ENCODE measurements at regions not wholly inside any gene's neighbourhood (a gene's known extent, or its start where the extent isn't known, plus 50 kb on each side); places are given as distances from the start of the nearest gene placed in this dataset.
A peak's percentile ranks its signal among the peaks of the same experiment; 100 is the strongest.

GRCh38 chr11:97111559-97111958, 721.7 kb downstream of the JRKL start:
- H3K9ac ChIP-seq: no peak overlapping the region
- ChIA-PET CTCF (no interaction called here), POLR2A (no interaction called here)
- H3K9me2 ChIP-seq: no peaks in the 10 kb centered on the region
- whole genome bisulfite sequencing (ENCODE audit: low lambda C conversion rate): 49% methylated on average over 11 of the region's 11 CpGs
- H3K4me3 ChIP-seq (ENCODE audit: low read depth in 2 of 2, low read length in 1 of 2): no peak overlapping the region
- TF ChIP-seq, protein P1, sequence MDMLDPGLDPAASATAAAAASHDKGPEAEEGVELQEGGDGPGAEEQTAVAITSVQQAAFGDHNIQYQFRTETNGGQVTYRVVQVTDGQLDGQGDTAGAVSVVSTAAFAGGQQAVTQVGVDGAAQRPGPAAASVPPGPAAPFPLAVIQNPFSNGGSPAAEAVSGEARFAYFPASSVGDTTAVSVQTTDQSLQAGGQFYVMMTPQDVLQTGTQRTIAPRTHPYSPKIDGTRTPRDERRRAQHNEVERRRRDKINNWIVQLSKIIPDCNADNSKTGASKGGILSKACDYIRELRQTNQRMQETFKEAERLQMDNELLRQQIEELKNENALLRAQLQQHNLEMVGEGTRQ (IDR thresholded peaks at IDR 0.05; ENCODE audit: borderline replicate concordance, low read depth, low read length): no peak
- TF ChIP-seq CHD2 (IDR thresholded peaks at IDR 0.05; ENCODE audit: low read length, partially characterized antibody) (no peak), NRF1 (IDR thresholded peaks at IDR 0.05; ENCODE audit: low read depth, low read length) (no peak), ELF1 (IDR thresholded peaks at IDR 0.05) (no peak)
- no peaks in the 10 kb centered on the region for H4K20me1 ChIP-seq (ENCODE audit: insufficient read depth)
- DNase-seq: no peak
- no peak overlapping the region for H3K4me2 ChIP-seq
- H3K27me3 ChIP-seq (ENCODE audit: insufficient read depth): no peaks in the 10 kb centered on the region
- H3K79me2 ChIP-seq (ENCODE audit: insufficient read depth): no peaks in the 10 kb centered on the region
- no peaks in the 10 kb centered on the region for H3F3A ChIP-seq (replicated peaks; ENCODE audit: insufficient read depth)
- no peaks in the 10 kb centered on the region for H3K36me3 ChIP-seq (replicated peaks in 1 of 2; ENCODE audit: control insufficient read depth in 1 of 2, insufficient read depth in 2 of 2, low read length in 1 of 2)
- no peaks in the 10 kb centered on the region for H3K4me1 ChIP-seq (ENCODE audit: control insufficient read depth in 1 of 2, insufficient read depth in 2 of 2, low read depth in 1 of 2, low read length in 1 of 2)
- no peaks in the 10 kb centered on the region for H3K9me3 ChIP-seq
- no peak overlapping the region for H2AFZ ChIP-seq (ENCODE audit: low read depth)
- H3K27ac ChIP-seq (ENCODE audit: low read depth in 2 of 2, low read length in 1 of 2): no peak overlapping the region

GRCh38 chr11:97118614-97119200, 728.9 kb downstream of the JRKL start:
- H3F3A ChIP-seq (replicated peaks; ENCODE audit: insufficient read depth): no peaks in the 10 kb centered on the region
- TF ChIP-seq EP300 (IDR thresholded peaks at IDR 0.05; ENCODE audit: borderline replicate concordance in 1 of 2, low read depth in 1 of 2, low read length in 1 of 2) (peak in 1 of 2 experiments; percentile 50; a peak in 1 of 4 replicates), IRF3 (IDR thresholded peaks at IDR 0.05; ENCODE audit: low read depth, low read length) (no peak), GATA2 (CRISPR knock-in tag; IDR thresholded peaks at IDR 0.05) (peak; percentile 45; the same call in 1 of the 2 replicates)
- H3K4me3 ChIP-seq (ENCODE audit: low read depth in 2 of 2, low read length in 1 of 2): no peak overlapping the region
- 2% methylated on average over 2 of the region's 2 CpGs for WGBS (ENCODE audit: low lambda C conversion rate)
- no peak overlapping the region for H3K9ac ChIP-seq
- ChIA-PET CTCF (interaction anchor here (1.9 kb wide), 1 partner anchor 22 kb away, joined by 8 read pairs; no protein-coding TSS in a partner anchor), POLR2A (no interaction called here)
- no peaks in the 10 kb centered on the region for H3K9me2 ChIP-seq
- no peak overlapping the region for H2AFZ ChIP-seq (ENCODE audit: low read depth)
- no peaks in the 10 kb centered on the region for H3K9me3 ChIP-seq
- no peak overlapping the region for H3K27ac ChIP-seq (ENCODE audit: low read depth in 2 of 2, low read length in 1 of 2)
- no peaks in the 10 kb centered on the region for H3K36me3 ChIP-seq (replicated peaks in 1 of 2; ENCODE audit: control insufficient read depth in 1 of 2, insufficient read depth in 2 of 2, low read length in 1 of 2)
- H3K27me3 ChIP-seq (ENCODE audit: insufficient read depth): no peaks in the 10 kb centered on the region
- no peak overlapping the region for H3K4me2 ChIP-seq
- H4K20me1 ChIP-seq (ENCODE audit: insufficient read depth): no peaks in the 10 kb centered on the region
- H3K4me1 ChIP-seq (ENCODE audit: control insufficient read depth in 1 of 2, insufficient read depth in 2 of 2, low read depth in 1 of 2, low read length in 1 of 2): no peaks in the 10 kb centered on the region
- H3K79me2 ChIP-seq (ENCODE audit: insufficient read depth): no peaks in the 10 kb centered on the region
- DNase-seq: peak; percentile 11

- 9% methylated on average over 2 of the region's 2 CpGs for WGBS (ENCODE audit: low lambda C conversion rate)
- Histone ChIP-seq H2AFZ (ENCODE audit: low read depth) (no peak overlapping the region), H3K36me3 (replicated peaks in 1 of 2; ENCODE audit: control insufficient read depth in 1 of 2, insufficient read depth in 2 of 2, low read length in 1 of 2) (no peaks in the 10 kb centered on the region), H3F3A (replicated peaks; ENCODE audit: insufficient read depth) (no peaks in the 10 kb centered on the region), H4K20me1 (ENCODE audit: insufficient read depth) (no peaks in the 10 kb centered on the region), H3K9me3 (no peaks in the 10 kb centered on the region), H3K27ac (ENCODE audit: low read depth in 2 of 2, low read length in 1 of 2) (no peak overlapping the region), H3K4me3 (ENCODE audit: low read depth in 2 of 2, low read length in 1 of 2) (no peak overlapping the region), H3K9ac (no peak overlapping the region), H3K4me1 (ENCODE audit: control insufficient read depth in 1 of 2, insufficient read depth in 2 of 2, low read depth in 1 of 2, low read length in 1 of 2) (no peaks in the 10 kb centered on the region), H3K27me3 (ENCODE audit: insufficient read depth) (no peaks in the 10 kb centered on the region), H3K4me2 (no peak overlapping the region), H3K79me2 (ENCODE audit: insufficient read depth) (no peaks in the 10 kb centered on the region), H3K9me2 (no peaks in the 10 kb centered on the region)
- CTCF ChIA-PET: interaction anchor here (2.9 kb wide), 1 partner anchor 659 kb away, joined by 16 read pairs; no protein-coding TSS in a partner anchor
- DNase-seq: no peak
- POLR2A ChIA-PET: no interaction called here
- TF ChIP-seq, protein P2, sequence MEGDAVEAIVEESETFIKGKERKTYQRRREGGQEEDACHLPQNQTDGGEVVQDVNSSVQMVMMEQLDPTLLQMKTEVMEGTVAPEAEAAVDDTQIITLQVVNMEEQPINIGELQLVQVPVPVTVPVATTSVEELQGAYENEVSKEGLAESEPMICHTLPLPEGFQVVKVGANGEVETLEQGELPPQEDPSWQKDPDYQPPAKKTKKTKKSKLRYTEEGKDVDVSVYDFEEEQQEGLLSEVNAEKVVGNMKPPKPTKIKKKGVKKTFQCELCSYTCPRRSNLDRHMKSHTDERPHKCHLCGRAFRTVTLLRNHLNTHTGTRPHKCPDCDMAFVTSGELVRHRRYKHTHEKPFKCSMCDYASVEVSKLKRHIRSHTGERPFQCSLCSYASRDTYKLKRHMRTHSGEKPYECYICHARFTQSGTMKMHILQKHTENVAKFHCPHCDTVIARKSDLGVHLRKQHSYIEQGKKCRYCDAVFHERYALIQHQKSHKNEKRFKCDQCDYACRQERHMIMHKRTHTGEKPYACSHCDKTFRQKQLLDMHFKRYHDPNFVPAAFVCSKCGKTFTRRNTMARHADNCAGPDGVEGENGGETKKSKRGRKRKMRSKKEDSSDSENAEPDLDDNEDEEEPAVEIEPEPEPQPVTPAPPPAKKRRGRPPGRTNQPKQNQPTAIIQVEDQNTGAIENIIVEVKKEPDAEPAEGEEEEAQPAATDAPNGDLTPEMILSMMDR (IDR thresholded peaks at IDR 0.05): no peak
- TF ChIP-seq RXRA (IDR thresholded peaks at IDR 0.05; ENCODE audit: borderline replicate concordance, low read depth): no peak
- no peak for TF ChIP-seq RCOR1 (IDR thresholded peaks at IDR 0.05; ENCODE audit: low read length)
- TF ChIP-seq, protein P1 (IDR thresholded peaks at IDR 0.05; ENCODE audit: borderline replicate concordance, low read depth, low read length): no peak
- TF ChIP-seq, protein P3, sequence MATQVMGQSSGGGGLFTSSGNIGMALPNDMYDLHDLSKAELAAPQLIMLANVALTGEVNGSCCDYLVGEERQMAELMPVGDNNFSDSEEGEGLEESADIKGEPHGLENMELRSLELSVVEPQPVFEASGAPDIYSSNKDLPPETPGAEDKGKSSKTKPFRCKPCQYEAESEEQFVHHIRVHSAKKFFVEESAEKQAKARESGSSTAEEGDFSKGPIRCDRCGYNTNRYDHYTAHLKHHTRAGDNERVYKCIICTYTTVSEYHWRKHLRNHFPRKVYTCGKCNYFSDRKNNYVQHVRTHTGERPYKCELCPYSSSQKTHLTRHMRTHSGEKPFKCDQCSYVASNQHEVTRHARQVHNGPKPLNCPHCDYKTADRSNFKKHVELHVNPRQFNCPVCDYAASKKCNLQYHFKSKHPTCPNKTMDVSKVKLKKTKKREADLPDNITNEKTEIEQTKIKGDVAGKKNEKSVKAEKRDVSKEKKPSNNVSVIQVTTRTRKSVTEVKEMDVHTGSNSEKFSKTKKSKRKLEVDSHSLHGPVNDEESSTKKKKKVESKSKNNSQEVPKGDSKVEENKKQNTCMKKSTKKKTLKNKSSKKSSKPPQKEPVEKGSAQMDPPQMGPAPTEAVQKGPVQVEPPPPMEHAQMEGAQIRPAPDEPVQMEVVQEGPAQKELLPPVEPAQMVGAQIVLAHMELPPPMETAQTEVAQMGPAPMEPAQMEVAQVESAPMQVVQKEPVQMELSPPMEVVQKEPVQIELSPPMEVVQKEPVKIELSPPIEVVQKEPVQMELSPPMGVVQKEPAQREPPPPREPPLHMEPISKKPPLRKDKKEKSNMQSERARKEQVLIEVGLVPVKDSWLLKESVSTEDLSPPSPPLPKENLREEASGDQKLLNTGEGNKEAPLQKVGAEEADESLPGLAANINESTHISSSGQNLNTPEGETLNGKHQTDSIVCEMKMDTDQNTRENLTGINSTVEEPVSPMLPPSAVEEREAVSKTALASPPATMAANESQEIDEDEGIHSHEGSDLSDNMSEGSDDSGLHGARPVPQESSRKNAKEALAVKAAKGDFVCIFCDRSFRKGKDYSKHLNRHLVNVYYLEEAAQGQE (IDR thresholded peaks at IDR 0.05; ENCODE audit: low read depth, low read length): no peak
- TF ChIP-seq TCF12 (IDR thresholded peaks at IDR 0.05): no peak
- no peak for TF ChIP-seq ELF1 (IDR thresholded peaks at IDR 0.05)
Observed at GRCh38 chr11:97123237-97123636, 733.4 kb downstream of the JRKL start.

Data from SK-N-SH (cell line).